K562 (cell line): ENCODE measurements at regions not wholly inside any gene's neighbourhood (a gene's known extent, or its start where the extent isn't known, plus 50 kb on each side); places are given as distances from the start of the nearest gene placed in this dataset.
"Not testable (repeated sequence)": the region's sequence is repeated elsewhere in the genome, so short reads cannot be mapped to it uniquely, and the experiment has no call there.

Experiments used
- ATAC-seq: fragments of 200-7000 bp; cut with Tn5 transposase; 3 replicates; pipeline ENCODE4 v1.9.1; 2020; ENCODE audit warnings: moderate library complexity
- BruUV-seq: library from RNA; stranded (reverse); fragments of 400-500 nt; replicated peaks from 2 replicates; lab custom pipeline; 2021; lab: Mats Ljungman, UMichigan
- CTCF ChIA-PET: fragments of 300-600 bp; formaldehyde crosslinking; extraction: SDS; loops from one replicate; lab custom pipeline; 2021; ENCODE audit warnings: low intra/inter-chr PET ratio; lab: Yijun Ruan, JAX
- POLR2A ChIA-PET: fragments of 300-600, 350-650 bp; sonication (Branson Sonifier 250); formaldehyde crosslinking; extraction: SDS; loops from one replicate; lab custom pipeline; 2021; ENCODE audit warnings: antibody characterized with exemption, inconsistent platforms; lab: Yijun Ruan, JAX
- DNase-seq, 4 experiments: peaks; one replicate each; pipeline versions ENCODE4 v3.0.0 to v3.0.0-alpha.2; 2011 to 2018; ENCODE audit warnings: low spot score in 3 of 4, mixed read lengths in 3 of 4; ENCODE audit errors: extremely low read depth in 1 of 4
- FAIRE-seq: peaks from 2 replicates; lab custom pipeline; 2011; peaks lifted over from hg19 to GRCh38; lab: Jason Lieb, UNC
- H2AFZ ChIP-seq: 2 replicates; pipeline ENCODE4 v1.6.0; 2011; ENCODE audit warnings: low read depth, low read length, control low read depth, inconsistent platforms
- H3K27ac ChIP-seq: fragments of 200-600 bp; 3 replicates; pipeline ENCODE4 v1.8.0; 2011; ENCODE audit warnings: low read depth, mild to moderate bottlenecking, control low read depth, inconsistent platforms, low read length, moderate library complexity, mixed read lengths; ENCODE audit errors: extremely low read depth
- H3K27me3 ChIP-seq, 2 experiments: fragments of 300-600 bp in 1 of 2; 2 replicates in 1 of 2; 3 replicates in 1 of 2; pipeline versions ENCODE4 v1.6.0 to v1.8.0; 2011; ENCODE audit warnings: inconsistent platforms in 2 of 2, low read length in 2 of 2, mild to moderate bottlenecking in 1 of 2, mixed read lengths in 1 of 2, moderate library complexity in 1 of 2; ENCODE audit not compliant: control insufficient read depth in 2 of 2, insufficient read depth in 2 of 2
- H3K36me3 ChIP-seq: fragments of 300-600 bp; 3 replicates; pipeline ENCODE4 v1.8.0; 2011; ENCODE audit warnings: mild to moderate bottlenecking, low read length, inconsistent platforms; ENCODE audit not compliant: control insufficient read depth, insufficient read depth
- H3K4me1 ChIP-seq, 2 experiments: fragments of 200-600 bp in 1 of 2; replicated peaks in 1 of 2; 2 replicates in 1 of 2; 3 replicates in 1 of 2; pipeline versions ENCODE4 v1.5.1 to v1.8.0; 2011; ENCODE audit warnings: inconsistent platforms in 2 of 2, low read length in 2 of 2, mild to moderate bottlenecking in 1 of 2, mixed read lengths in 1 of 2, moderate library complexity in 1 of 2; ENCODE audit not compliant: control insufficient read depth in 2 of 2, insufficient read depth in 2 of 2
- H3K4me2 ChIP-seq: 2 replicates; pipeline ENCODE4 v1.6.1; 2011; ENCODE audit warnings: low read length, control low read depth, inconsistent platforms, mixed read lengths; ENCODE audit not compliant: insufficient read depth
- H3K4me3 ChIP-seq: fragments of 200-600 bp; sonication (generic), shearing (Covaris generic); 2 replicates; pipeline ENCODE4 v1.5.1; 2016; ENCODE audit warnings: control low read depth, inconsistent platforms
- H3K79me2 ChIP-seq: fragments of 200-600 bp; 3 replicates; pipeline ENCODE4 v1.8.0; 2011; ENCODE audit warnings: low read length, inconsistent platforms; ENCODE audit not compliant: control insufficient read depth, insufficient read depth
- H3K9ac ChIP-seq, 2 experiments: 2 replicates each; pipeline versions ENCODE4 v1.6.0 to v1.6.1; 2011; ENCODE audit warnings: low read depth in 2 of 2, low read length in 2 of 2, control low read depth in 1 of 2, inconsistent platforms in 1 of 2, mild to moderate bottlenecking in 1 of 2, mixed read lengths in 1 of 2; ENCODE audit not compliant: insufficient read depth in 1 of 2
- H3K9me1 ChIP-seq: one replicate; pipeline ENCODE4 v1.6.0; 2011; ENCODE audit warnings: inconsistent platforms, mild to moderate bottlenecking, low read length, moderate library complexity; ENCODE audit not compliant: control insufficient read depth, insufficient read depth
- H3K9me3 ChIP-seq: replicated peaks from 2 replicates; pipeline ENCODE4 v1.5.1; 2011; ENCODE audit warnings: low read depth, low read length, inconsistent platforms; ENCODE audit not compliant: control insufficient read depth, insufficient read depth
- H4K20me1 ChIP-seq: replicated peaks from 2 replicates; pipeline ENCODE4 v1.6.1; 2011; ENCODE audit warnings: low read length, inconsistent platforms, mixed read lengths; ENCODE audit not compliant: control insufficient read depth, insufficient read depth
- WGBS: fragments of 100-300 bp; shearing (Covaris generic); methylation state at CpG from one replicate; pipeline ENCODE4 v1.1.6; 2016; ENCODE audit warnings: low coverage, mixed read lengths; ENCODE audit not compliant: insufficient coverage; ENCODE audit errors: missing lambda C conversion rate; 5-methylcytosine and 5-hydroxymethylcytosine counted together
- in situ Hi-C: fragments of 300-500 bp; cut with MboI; formaldehyde crosslinking; loops from 4 replicates; pipeline ENCODE4 v1.15.0; 2018; ENCODE audit warnings: inconsistent platforms, mixed read lengths
- intact Hi-C: fragments of 100-400 bp; cut with micrococcal nuclease; formaldehyde crosslinking; loops from 2 replicates; pipeline ENCODE4 v1.14.2; 2022

- H3K4me3 ChIP-seq, DNase-seq, H3K9ac ChIP-seq, BruUV-seq, H3K79me2 ChIP-seq, H3K9me3 ChIP-seq, H3K36me3 ChIP-seq, CTCF ChIA-PET, H3K9me1 ChIP-seq, H3K4me1 ChIP-seq, POLR2A ChIA-PET, FAIRE-seq, H3K27me3 ChIP-seq, H2AFZ ChIP-seq, H3K4me2 ChIP-seq, ATAC-seq, H4K20me1 ChIP-seq, intact Hi-C loops, in situ Hi-C loops, H3K27ac ChIP-seq: not testable (repeated sequence)
- 0% methylated on average over 2 of the region's 3 CpGs for WGBS
These were observed 4849.3 kb upstream of the OR11H1 start for GRCh38 chr22:10678720-10679119.

DNA sequence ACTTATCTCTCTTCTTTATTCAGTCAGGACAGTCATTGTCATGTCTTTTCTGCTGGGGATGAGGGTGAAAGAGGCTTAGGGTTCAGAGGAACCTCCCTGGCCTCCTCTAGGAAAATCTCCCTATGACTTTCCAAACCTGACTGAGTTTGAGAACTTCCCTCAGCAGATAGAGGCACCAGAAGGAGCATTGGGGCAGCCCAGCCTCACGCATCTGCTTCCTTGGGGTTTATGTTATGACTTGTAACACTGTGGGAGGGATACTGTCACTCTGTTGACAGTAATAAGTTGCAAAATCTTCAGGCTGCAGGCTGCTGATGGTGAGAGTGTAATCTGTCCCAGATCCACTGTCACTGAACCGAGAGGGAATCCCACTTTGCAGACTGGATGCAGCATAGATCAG, 4842.6 kb upstream of the OR11H1 start:
- H2AFZ ChIP-seq, H3K27me3 ChIP-seq, POLR2A ChIA-PET, H3K36me3 ChIP-seq, H3K4me2 ChIP-seq, ATAC-seq, CTCF ChIA-PET, intact Hi-C loops, H3K4me3 ChIP-seq, DNase-seq, H3K4me1 ChIP-seq, in situ Hi-C loops, FAIRE-seq, H3K9me1 ChIP-seq, BruUV-seq, H3K27ac ChIP-seq, H4K20me1 ChIP-seq, H3K79me2 ChIP-seq, H3K9me3 ChIP-seq, H3K9ac ChIP-seq: not testable (repeated sequence)
- WGBS: no CpG with 5 or more reads among the region's 2 CpGs

GRCh38 chr22:10687256-10687655, 4840.7 kb upstream of the OR11H1 start:
- H4K20me1 ChIP-seq, DNase-seq, H3K36me3 ChIP-seq, H3K79me2 ChIP-seq, H3K9me1 ChIP-seq, FAIRE-seq, H2AFZ ChIP-seq, H3K9ac ChIP-seq, H3K27me3 ChIP-seq, BruUV-seq, ATAC-seq, H3K9me3 ChIP-seq, H3K4me1 ChIP-seq, intact Hi-C loops, H3K4me3 ChIP-seq, in situ Hi-C loops, POLR2A ChIA-PET, H3K4me2 ChIP-seq, H3K27ac ChIP-seq, CTCF ChIA-PET: not testable (repeated sequence)
- WGBS: 1% methylated on average over 3 of the region's 4 CpGs

DNA sequence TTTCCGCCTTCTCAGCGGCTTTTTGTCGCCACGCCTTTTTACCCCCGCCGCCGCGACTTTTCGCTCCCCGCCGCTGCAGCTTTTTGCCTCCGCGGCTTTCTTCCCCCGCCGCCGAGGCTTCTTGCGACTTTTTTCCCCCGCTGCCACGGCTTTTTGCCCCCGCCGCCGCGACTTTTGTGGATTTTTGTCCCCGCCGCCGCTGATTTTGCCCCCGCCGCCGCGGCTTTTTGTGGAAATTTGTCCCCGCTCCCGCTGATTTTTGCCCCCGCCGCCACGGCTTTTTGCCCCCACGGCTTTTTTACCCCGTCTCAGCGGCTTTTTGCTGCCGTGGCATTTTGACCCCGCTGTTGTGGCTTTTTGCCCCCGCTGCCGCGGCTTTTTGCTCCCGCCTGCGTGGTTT, 4829.2 kb upstream of the OR11H1 start:
- BruUV-seq, H3K4me2 ChIP-seq, intact Hi-C loops, POLR2A ChIA-PET, H2AFZ ChIP-seq, CTCF ChIA-PET, ATAC-seq, H3K4me1 ChIP-seq, H3K36me3 ChIP-seq, in situ Hi-C loops, DNase-seq, H3K9ac ChIP-seq, H3K9me3 ChIP-seq, H3K27ac ChIP-seq, H4K20me1 ChIP-seq, FAIRE-seq, H3K4me3 ChIP-seq, H3K27me3 ChIP-seq, H3K9me1 ChIP-seq, H3K79me2 ChIP-seq: not testable (repeated sequence)
- WGBS: no CpG with 5 or more reads among the region's 45 CpGs
